DMS 273 (cell line): ENCODE measurements at regions not wholly inside any gene's neighbourhood (a gene's known extent, or its start where the extent isn't known, plus 50 kb on each side); places are given as distances from the start of the nearest gene placed in this dataset.
"Not testable (repeated sequence)": the region's sequence is repeated elsewhere in the genome, so short reads cannot be mapped to it uniquely, and the experiment has no call there.

Experiments used
- DNase-seq: peaks from one replicate; lab custom pipeline; 2025; ENCODE audit not compliant: unreplicated experiment; lab: John Stamatoyannopoulos, UW

DNA sequence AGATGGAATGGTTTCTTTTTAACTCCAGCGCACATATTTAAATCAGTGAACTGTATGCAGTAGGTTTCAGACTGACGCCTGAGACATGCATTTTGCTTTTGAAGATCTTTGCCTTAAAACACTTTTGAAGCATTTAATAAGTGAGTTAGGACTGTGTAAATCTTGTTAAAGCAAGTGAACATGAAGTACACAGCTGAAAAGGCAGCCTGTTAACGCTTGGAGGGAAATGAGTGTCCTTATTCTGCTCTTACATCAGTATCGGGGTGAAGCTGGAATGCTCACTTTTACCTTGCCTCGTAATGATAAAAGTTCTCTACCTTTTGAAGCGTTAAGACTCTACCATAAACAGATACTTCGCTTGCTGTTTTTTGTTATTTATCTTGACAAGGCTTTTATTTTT, 552.2 kb downstream of the ZNF608 start:
- no peak for DNase-seq

DNA sequence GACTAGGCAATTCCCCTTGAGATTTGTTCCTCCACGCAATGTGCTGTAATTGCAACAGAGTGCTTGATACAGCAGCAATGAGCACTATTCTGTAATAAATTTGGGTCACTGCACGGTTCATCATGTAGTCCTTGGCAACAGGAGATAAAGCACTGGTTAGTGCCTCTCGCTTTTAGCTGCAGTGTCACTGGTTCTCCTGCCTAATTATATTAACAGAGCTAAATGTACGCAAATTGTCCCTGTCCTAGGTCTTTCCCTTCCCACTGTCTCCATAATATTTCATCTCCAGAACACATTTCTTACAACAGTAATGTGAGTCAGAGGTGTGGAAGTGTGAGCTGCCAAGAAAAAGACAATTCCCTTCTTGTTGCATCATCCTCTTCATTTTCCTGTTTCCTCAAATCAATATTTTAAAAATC, 553.1 kb downstream of the ZNF608 start:
- DNase-seq = no peak

DNA sequence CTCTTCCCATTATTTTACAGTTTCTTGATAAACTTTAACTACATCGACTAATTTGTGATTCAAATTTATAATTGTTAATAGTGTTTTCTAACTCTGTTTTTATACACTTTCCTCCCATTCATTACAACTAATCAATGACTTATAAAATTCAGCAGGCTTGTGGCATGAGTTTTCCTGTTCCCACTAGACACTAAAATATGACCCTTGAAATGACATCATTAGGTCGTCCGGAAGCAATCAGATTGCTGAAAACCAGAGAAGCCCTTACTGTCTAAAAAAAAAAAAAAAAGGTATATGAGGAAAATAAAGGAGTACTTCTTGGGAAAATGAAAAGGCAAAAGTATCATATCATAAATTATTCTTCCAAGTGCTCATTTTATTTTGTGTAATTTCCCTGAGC, 553.7 kb downstream of the ZNF608 start:
- no peak for DNase-seq

DNA sequence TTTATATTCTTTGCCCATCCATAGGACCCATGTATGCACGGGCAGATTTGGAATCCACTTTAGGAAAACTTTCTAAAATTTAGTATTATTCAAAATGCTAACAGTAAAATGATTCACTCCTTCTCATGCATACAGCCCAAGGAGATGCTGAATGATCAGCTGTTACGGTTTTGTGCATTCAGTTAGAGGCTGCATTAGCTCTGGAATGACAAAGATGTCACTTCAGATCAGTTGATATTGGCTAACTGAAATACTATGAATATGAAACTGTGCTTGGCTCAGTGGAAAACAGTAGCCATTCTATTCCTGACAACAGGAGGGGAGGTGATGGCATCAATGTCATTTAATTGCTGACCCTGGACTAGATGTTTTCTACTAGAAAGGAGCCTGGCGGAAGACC, 560.7 kb downstream of the ZNF608 start:
- no peak for DNase-seq

DNA sequence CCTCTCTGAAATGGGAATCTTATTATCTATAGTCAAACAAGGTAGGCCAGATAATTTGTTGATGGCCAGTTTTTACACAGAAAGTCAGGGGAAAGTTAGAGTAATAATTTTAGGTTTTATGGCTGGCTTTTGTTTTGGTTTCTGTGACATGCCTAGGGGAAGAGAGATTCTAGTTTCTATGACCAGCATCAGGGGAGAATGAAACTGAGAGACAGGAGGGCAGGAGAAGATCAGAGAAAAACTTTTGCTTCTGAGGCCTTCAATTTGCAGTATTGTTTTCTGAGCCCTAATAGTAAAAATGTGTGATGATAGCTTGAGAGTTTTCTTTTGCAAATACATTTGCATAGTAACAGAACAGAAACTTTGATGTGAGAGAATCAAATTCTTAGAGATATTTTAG, 564.3 kb downstream of the ZNF608 start:
- no peak for DNase-seq

DNA sequence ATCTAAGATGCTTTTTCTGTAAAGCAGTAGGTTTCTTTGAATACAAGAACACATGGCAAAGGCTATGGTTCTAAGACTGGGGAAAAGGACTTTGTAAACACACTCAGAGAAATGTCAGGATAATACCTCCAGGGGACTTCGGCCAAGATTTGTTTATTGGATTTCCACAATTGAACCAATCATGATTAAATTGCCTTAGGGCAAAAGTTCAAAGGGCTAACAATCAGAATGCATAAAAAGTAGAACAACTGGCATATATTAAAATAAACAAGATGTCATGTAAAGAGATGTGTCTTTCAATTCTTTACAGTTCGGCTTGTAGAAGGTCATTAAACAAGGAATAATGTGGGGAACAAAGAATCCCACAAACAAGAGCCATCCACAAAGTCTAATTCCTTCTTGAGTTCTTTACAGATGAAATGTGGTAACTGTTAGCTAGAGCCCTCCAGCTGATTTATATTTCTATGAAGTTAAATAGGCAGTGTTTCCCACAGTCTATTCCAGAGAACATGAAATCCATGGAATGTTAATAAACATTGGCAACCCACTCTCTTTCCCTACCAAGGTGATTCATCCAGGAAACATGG, 565.5 kb downstream of the ZNF608 start:
- DNase-seq = no peak

DNA sequence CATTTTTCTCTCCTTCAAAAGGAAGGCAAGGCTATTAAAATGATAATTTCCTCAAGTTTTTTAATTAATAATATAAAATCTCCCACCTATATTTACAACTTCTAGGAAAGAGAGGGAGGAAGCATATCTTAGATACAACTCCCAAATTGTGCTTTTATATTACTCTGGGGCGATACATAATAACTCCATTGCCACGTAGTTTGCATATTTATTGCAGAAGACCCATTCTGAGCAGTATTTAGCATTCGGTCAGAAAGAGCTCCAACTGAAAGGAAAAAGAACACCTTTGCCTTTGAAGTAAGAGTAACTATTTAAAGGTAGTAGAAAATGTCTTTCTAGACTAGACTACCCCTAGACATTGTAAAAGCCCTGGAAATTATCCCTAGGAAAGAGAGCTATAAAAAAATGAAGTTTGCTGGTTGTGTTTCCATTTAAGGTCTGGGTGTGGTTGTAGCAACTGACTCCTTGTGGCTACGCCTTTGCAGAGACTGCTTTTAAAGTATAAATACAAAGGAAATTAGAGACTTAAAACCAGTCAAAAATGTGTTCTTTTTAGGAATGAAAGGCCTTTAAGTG, 566.1 kb downstream of the ZNF608 start:
- no peak for DNase-seq

DNA sequence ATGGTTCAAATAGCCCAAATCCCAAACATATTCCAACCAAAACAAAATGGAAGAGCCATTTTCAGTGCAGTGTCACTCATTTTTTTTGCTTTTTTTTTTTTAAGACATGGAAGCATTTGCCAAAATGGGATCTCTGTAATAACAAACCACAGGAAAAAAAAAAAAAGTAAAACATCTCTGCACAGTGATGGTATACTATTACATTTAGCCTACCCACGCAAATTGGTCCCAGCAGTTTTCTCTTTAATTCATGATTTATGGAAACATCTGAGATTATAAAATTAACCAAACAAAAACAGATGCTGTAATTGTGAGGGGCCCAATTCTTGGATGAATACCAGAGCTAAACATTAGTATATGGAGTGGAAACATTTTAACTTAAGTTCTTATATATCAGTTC, 566.6 kb downstream of the ZNF608 start:
- peak; percentile 4 for DNase-seq

DNA sequence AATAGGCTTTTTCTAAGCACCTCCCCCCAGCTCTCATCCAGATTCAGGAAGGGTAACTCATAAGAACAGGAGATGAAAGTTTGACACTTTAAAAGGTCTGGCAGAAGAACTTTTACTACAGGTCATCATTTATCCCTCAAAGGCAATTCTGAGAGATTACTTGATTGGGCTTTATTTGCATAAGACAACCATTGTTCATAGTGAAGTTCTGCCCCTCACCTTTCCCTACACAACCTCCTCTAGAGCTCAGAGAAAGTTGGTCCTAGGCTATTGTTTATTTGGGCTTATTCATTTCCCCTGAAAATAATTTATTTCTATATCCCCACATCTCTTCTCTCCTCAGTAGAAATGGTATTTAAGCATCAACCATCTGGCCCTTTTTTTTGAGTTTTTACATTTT, 568.4 kb downstream of the ZNF608 start:
- no peak for DNase-seq

DNA sequence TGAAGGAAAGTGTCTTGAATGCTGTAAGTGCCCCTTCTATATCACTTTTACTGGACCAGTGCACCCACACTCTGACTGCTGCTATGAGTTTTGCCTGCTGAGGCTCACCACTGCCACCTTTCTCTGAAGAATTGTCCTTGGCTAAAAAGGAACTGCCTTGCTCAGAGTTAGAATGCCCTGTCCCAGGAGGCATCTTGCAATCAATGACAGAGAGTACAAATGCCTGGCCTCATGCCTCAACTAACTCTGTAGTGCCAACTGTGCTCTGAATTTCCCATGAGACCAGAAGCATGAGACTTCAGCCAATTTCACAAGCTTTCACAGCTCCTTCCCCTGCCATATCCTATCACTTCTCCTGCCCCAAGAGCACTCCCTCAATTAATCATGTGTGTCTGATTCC, 569.7 kb downstream of the ZNF608 start:
- peak; percentile 30 for DNase-seq

DNA sequence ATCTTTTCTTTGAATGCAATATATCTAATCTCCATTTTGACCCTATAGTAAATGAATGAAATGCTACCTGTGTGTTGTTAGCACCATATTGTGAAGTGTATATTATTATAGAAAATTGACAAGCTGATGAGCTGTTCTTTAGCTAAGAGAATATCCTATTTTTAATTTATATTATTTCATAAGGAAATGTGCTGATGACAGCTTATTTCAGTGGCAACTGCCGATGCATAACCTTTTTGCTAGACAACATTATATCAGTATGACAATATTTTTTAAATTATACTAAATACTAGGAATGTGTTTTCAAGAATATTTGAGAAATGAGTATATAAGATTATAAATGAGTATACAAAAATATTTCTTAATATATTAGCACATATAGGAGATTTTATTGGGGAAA, 573.1 kb downstream of the ZNF608 start:
- DNase-seq = no peak

DNA sequence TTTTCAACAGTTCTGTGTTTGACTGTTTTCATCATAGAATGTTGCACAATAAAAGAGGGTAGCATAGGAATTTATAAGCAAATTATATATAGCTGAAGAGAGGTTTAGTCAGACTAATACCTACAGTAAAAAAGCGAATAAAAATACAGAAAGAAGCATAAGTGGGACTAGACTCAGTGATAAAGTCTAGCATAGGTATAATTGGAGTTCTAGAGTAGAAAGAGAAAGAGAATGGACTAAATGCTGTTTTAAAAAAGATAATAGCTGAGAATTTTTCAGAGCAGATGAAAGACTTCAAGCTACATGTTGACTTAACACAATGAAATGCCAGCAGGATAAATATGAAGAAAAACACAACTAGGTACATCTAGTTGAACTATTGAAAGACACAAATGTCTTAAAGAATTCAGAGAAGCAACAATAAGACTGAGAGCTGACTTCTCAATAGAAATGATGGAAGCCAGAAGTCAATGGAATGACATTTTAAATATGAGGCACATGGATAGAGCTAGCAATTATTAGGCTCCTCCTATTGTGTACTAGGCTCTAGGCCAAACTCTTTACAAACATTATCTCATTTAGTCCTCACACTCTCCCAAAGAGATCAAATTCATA, 573.9 kb downstream of the ZNF608 start:
- DNase-seq = no peak

DNA sequence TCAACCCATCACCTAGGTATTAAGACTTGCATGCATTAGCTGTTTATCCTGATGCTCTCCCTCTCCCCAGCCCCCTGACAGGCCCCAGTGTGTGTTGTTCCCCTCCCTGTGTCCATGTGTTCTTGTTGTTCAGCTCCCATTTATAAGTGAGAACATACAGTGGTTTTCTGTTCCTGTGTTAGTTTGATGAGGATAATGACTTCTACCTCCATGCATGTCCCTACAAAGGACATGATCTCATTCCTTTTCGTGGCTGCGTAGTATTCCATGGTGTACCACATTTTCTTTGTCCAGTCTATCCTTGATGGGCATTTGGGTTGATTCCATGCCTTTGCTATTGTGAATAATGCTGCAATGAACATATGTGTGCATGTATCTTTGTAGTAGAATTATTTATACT, 578.3 kb downstream of the ZNF608 start:
- DNase-seq = not testable (repeated sequence)

DNA sequence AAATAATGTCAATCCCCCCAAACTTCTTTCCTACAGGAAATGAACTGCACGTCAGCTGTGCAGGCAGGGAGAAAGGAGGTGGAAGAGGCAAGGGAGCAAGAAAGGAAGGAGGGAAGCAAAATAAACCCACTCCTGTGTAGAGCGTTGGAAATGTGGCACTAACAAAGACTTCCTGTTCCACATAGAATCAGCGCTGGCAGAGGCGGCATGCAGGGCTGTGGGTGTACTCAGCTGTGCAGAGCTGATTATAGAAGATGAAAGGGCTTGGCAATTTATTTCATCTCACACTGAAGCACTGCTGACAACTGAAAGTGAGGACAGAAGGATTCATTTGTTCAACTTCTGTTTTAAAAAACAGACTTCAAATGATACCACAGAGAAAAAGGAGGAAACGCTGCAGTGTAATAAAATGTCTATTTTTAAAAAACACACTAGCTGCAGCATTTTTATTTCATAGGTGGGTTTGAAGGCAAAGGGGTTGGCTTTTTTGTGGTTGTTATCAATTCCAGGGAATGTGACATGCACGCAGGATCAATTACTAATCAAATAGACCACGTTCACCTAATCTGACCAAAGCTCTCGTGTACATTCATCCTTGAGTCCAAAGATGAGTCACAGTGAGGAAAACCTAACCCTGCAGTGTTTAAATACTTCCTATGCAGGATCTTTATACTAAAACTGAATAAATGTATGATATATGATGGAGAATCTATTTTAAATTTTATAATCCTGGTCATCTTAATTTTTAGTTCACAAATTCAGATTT, 583.5 kb downstream of the ZNF608 start:
- DNase-seq = no peak

DNA sequence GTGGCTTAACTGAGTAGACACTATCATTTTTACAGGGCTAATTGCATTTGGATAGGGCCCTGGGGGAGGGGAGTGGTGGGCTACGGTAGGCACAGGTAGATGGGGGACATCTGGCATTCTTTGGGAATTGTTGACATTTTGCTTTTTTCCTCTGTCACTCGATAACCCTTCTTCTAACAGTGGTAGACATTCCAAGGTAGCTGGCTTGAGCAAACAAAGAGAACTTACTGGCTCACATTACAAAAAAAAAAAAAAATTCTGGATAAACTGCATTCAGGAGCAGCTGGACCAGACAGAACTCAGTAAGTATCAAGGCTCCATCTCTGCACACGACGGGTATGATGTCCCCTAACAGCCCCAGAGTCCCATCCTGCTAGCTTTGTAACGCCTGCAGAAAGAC, 585.2 kb downstream of the ZNF608 start:
- no peak for DNase-seq

DNA sequence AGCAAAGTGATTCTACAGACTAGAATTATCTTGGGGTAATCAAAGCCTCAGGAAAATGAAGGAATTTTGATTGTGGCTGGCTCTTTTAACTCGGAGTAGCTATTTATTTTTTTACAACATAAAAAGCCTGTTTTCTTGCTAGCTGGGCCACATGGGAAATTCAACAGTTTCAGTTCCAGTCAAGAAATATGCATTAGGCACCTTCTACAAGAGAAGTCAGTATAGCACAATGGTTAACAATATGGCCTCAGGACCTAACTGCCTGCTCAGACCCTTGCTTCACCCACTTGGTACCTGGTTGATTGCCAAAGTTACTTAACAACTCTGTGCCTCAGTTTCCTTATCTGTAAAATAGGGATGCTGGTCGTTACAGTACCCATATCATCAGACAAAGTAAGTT, 586.2 kb downstream of the ZNF608 start:
- DNase-seq = no peak

DNA sequence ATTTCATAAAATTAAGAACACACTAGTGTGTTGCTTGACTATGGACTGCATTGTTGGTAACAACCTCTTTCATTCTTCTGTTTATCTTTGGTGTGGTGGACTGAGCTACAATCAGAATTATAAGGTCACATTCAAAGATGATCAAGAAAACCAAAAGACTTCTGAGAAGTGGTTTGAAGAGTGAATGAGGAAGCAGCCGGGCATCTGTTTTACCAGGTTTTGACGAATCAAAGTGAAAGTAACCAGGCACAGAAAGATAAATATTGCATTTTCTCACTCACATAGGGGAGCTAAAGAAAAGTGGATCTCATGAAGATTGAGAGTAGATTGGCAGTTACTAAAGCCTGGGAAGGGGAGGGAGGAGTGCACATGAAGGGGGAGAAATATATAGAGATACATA, 589.1 kb downstream of the ZNF608 start:
- DNase-seq = peak; percentile 4

DNA sequence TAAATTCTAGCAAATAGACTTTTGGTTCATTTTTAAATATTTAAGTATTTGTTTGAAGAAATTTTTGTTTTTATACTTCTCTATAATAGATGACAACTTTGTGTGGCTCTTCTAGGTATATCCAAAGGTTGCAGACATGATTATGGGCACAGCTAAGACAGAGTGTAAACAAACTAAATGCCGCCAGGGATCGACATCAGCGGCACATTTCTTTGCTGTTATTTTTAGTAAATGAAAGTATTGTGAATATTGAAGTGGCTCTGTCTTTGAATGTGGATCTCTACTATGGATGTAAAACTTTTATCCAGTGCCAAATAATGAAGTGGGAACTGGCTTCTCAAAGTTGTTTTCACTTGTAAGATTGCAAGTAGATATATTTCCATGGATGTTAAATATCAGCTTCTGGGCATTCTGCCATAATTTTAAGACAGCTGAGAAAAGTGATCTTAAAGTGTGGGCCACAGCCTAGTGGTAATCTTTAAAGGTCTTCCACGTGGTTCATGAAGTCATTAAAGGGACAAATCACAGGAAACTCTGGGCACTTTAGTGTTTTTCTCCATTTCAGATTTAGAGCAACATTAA, 589.9 kb downstream of the ZNF608 start:
- peak; percentile 38 for DNase-seq

DNA sequence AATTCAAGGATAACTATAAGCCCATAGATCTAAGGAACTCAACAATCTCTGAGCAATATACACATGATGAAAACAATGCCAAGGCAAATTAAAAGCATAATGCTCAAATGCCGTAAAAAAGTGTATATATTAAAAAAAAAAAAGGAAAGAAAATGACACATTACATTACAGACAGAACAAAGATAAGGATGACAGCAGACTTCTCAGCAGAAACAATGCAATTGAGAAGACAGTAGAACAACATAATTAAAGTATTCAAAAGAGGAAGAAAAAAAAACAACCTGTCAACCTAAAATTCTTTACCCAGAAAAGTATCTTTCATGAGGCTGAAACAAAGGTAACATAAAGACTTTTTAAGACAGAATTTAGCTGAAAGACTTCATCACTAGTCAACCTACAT, 591.7 kb downstream of the ZNF608 start:
- peak; percentile 9 for DNase-seq

DNA sequence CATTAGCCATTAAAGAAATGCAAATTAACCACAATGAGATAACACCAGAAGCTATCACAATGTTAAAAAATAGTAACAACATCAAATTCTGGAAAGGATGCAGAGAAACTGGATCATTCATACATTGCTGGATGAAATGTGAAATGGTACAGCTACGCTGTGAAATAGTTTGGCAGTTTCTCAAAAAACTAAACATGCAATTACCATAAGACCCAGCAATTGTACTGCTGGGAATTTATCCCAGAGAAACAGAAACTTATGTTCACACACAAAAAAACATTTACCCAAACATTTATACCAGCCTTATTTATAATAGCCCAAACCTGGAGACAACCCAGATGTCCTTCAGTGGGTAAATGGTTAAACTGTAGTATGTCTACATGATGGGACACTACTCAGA, 592.9 kb downstream of the ZNF608 start:
- DNase-seq = no peak

DNA sequence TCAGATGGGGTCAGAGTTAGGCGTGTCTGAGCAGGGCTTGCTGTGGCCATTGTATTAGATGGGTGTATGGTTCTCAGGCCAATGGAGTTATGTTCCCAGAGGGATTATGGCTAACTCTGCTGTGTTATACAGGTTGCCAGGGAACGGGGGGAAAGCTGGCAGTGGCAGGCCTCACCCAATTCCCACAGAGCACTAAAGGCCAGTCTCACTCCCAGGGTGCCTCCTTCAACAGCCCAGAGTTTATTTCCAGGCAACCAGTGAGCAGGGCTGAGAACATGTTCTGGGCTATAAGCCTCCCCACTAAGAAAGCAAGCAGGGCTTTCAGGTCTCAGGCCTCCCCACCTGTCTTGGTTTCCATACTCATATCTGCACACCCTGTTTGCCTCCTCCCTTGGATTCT, 597.9 kb downstream of the ZNF608 start:
- no peak for DNase-seq

DNA sequence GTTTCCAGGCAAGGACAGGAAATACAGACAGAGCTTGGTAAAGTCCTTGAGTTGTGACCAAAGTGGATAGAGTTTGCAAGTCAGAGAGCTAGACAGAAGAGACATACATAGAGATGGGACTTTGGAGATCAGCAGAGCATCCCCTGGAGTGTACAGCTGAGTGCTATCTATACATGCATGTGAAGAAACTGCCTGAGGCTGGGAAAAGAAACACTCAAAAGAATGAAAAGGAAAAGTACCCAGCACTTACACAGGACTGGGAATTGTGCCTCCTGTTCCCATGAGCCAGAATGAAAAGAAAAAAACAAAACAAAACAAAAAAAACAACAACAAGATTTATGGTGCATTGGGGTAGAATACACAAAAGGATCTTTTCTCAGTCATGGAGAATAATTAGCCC, 606.4 kb downstream of the ZNF608 start:
- no peak for DNase-seq
